Kidney epithelial cell (primary cell): ENCODE measurements at regions not wholly inside any gene's neighbourhood (a gene's known extent, or its start where the extent isn't known, plus 50 kb on each side); places are given as distances from the start of the nearest gene placed in this dataset.
"Not testable (repeated sequence)": the region's sequence is repeated elsewhere in the genome, so short reads cannot be mapped to it uniquely, and the experiment has no call there.

ENCODE experiments used
- DNase-seq: peaks from one replicate; pipeline ENCODE4 v3.0.0-alpha.2; 2010; ENCODE audit warnings: low read depth
- H3K27me3 ChIP-seq: 2 replicates; pipeline ENCODE4 v1.6.0; 2011; ENCODE audit warnings: low read length; ENCODE audit not compliant: control insufficient read depth, insufficient read depth
- H3K36me3 ChIP-seq: 2 replicates; pipeline ENCODE4 v1.5.1; 2011; ENCODE audit warnings: low read length; ENCODE audit not compliant: control insufficient read depth, insufficient read depth
- H3K4me3 ChIP-seq: 2 replicates; pipeline ENCODE4 v1.5.1; 2011; ENCODE audit warnings: low read depth, mild to moderate bottlenecking, control low read depth, low read length
- CTCF ChIP-seq: IDR thresholded peaks from 2 replicates; pipeline ENCODE4 v1.5.1; 2011; ENCODE audit warnings: mild to moderate bottlenecking, moderate library complexity, low read length, control low read depth, inconsistent platforms; ENCODE audit not compliant: insufficient read depth, poor library complexity, severe bottlenecking

DNA sequence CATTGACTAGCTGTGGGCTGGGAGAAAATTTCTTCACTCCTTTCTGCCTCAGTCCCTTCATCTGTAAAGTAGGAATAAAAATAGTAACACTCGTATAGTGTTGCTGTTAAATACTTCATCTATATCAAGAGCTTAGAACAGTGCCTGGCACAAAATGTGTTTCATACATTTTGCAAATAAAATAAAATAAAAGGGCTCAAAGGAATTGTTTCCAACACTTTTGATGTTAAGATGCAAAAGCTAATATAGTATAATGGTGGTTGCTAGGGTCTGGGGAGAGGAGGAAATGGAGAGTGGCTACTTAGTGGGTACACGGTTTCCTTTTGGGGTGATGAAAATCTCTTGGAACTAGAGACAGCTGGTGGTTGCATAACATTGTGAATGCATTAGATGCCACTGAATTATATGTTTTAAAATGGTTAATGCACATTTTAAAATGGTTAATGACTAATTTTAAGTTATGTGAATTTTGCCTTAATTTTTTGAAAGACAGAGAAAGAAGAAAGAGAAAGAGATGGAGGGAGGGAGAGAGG lies 542.1 kb upstream of the ID2 start:
- H3K4me3 ChIP-seq, result no peak overlapping the region
- no peak for TF ChIP-seq CTCF
- no peaks in the 10 kb centered on the region for H3K27me3 ChIP-seq
- no peak for DNase-seq
- no peaks in the 10 kb centered on the region for H3K36me3 ChIP-seq

GRCh38 chr2:8141079-8141707 lies 540.7 kb upstream of the ID2 start:
- TF ChIP-seq CTCF, result no peak
- H3K4me3 ChIP-seq, result no peak overlapping the region
- no peak for DNase-seq

DNA sequence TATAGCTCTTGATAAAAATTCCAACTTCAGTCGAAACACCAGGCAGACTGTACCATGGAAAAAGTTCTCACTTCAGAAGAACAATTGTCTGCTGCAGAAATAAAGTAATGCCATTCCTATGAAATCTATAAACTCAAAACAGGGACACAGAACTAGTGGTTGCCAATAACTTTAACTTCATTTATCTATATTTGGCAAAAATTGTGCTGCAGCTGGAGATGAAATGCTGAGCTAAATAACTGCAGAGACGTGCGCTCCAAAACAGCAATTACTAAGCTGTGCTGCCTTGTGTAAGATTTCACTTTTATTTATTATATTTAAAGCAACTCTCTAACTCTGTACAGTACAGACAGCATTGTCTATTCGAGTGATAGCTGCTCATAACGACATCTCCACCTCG lies 540.1 kb upstream of the ID2 start:
- Histone ChIP-seq H3K27me3 (no peaks in the 10 kb centered on the region), H3K36me3 (no peaks in the 10 kb centered on the region), H3K4me3 (no peak overlapping the region)
- TF ChIP-seq CTCF, result no peak
- DNase-seq, result no peak

More at GRCh38 chr2:8141079-8141707, 540.7 kb upstream of the ID2 start:
- H3K36me3 ChIP-seq, result no peaks in the 10 kb centered on the region
- H3K27me3 ChIP-seq, result no peaks in the 10 kb centered on the region

GRCh38 chr2:8142461-8142860 lies 539.4 kb upstream of the ID2 start:
- DNase-seq, result no peak
- no peaks in the 10 kb centered on the region for H3K36me3 ChIP-seq
- no peak overlapping the region for H3K4me3 ChIP-seq
- no peak for TF ChIP-seq CTCF
- H3K27me3 ChIP-seq, result no peaks in the 10 kb centered on the region

- no peak for TF ChIP-seq CTCF
- Histone ChIP-seq H3K27me3 (no peaks in the 10 kb centered on the region), H3K4me3 (no peak overlapping the region), H3K36me3 (no peaks in the 10 kb centered on the region)
- no peak for DNase-seq
Measured at GRCh38 chr2:8144131-8144631, 537.7 kb upstream of the ID2 start.

- no peaks in the 10 kb centered on the region for H3K27me3 ChIP-seq
- no peaks in the 10 kb centered on the region for H3K36me3 ChIP-seq
- H3K4me3 ChIP-seq, result no peak overlapping the region
- DNase-seq, result no peak
- TF ChIP-seq CTCF, result no peak
Measured at GRCh38 chr2:8144785-8145184, 537.1 kb upstream of the ID2 start.

DNA sequence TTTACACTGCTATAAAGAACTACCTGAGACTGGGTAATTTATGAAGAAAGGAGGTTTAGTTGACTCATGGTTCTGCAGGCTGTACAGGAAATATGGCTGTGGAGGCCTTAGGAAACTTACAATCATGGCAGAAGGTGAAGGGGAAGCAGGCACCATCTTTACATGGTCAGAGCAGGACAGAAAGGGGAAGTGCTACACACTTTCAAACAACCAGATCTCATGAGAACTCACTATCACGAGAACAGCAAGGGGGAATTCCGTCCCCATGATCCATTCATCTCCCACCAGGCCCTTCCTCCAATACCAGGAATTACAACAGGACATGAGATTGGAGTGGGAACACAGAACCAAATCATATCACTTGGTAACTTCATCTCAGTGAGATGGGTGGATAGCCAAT lies 536.5 kb upstream of the ID2 start:
- not testable (repeated sequence) for H3K36me3 ChIP-seq, H3K27me3 ChIP-seq

More for the DNA sequence above, 536.5 kb upstream of the ID2 start:
- not testable (repeated sequence) for DNase-seq, H3K4me3 ChIP-seq
